NT2/D1 (cell line): ENCODE measurements at regions not wholly inside any gene's neighbourhood (a gene's known extent, or its start where the extent isn't known, plus 50 kb on each side); places are given as distances from the start of the nearest gene placed in this dataset.

Experiments
- DNase-seq: peaks from one replicate; pipeline ENCODE4 v3.0.0-alpha.2; 2011; ENCODE audit warnings: low read depth, low spot score
- H3K27me3 ChIP-seq: 2 replicates; pipeline ENCODE4 v1.6.0; 2011; ENCODE audit warnings: mild to moderate bottlenecking; ENCODE audit not compliant: insufficient read length, insufficient read depth
- H3K36me3 ChIP-seq: 2 replicates; pipeline ENCODE4 v1.6.1; 2011; ENCODE audit warnings: mild to moderate bottlenecking, low read length, mixed read lengths; ENCODE audit not compliant: insufficient read depth, insufficient read length
- H3K4me1 ChIP-seq: 2 replicates; pipeline ENCODE4 v1.5.1; 2011; ENCODE audit not compliant: insufficient read depth, insufficient read length
- H3K4me3 ChIP-seq: 2 replicates; pipeline ENCODE4 v1.5.1; 2011; ENCODE audit warnings: low read depth; ENCODE audit not compliant: insufficient read length
- H3K9ac ChIP-seq: 2 replicates; pipeline ENCODE4 v1.6.0; 2011; ENCODE audit warnings: low read depth; ENCODE audit not compliant: insufficient read length
- H3K9me3 ChIP-seq: 2 replicates; pipeline ENCODE4 v1.5.1; 2011; ENCODE audit warnings: mild to moderate bottlenecking, low read length; ENCODE audit not compliant: insufficient read depth
- SUZ12 ChIP-seq: IDR thresholded peaks from 2 replicates; pipeline ENCODE4 v1.6.1; 2011; ENCODE audit not compliant: insufficient read length, insufficient read depth; ENCODE audit errors: extremely low read depth
- YY1 ChIP-seq: IDR thresholded peaks from 2 replicates; pipeline ENCODE4 v1.6.1; 2011; ENCODE audit not compliant: insufficient read length, insufficient read depth
- ZNF274 ChIP-seq: IDR thresholded peaks from 2 replicates; pipeline ENCODE4 v1.6.1; 2011; ENCODE audit warnings: mild to moderate bottlenecking, low read depth, low read length

DNA sequence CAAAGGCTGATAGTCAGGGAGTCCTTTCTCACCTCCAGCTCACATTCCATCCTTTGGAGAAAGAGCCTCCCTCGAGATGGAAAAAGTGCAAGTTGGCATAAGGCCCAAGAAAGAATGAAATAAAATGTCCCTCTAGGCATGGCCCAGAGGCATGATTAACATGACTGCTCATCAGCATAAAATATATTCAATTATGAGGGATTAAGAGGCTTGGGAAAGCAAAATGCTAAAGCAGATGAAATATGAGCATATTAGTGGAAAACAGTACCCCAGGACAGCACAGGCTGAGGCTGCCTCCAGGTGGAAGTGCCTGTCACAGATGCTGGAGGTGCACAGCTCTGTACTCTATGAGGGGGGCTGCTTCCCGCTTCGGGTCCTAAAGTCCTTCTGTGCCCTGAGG is 347.8 kb upstream of the PLET1 start:
- DNase-seq = no peak
- no peaks in the 10 kb centered on the region for H3K4me1 ChIP-seq
- no peaks in the 10 kb centered on the region for H3K9me3 ChIP-seq
- no peak for TF ChIP-seq YY1
- TF ChIP-seq ZNF274 = no peak
- no peak for TF ChIP-seq SUZ12
- H3K27me3 ChIP-seq = no peaks in the 10 kb centered on the region
- H3K4me3 ChIP-seq = no peak overlapping the region
- no peaks in the 10 kb centered on the region for H3K36me3 ChIP-seq
- H3K9ac ChIP-seq = no peak overlapping the region

DNA sequence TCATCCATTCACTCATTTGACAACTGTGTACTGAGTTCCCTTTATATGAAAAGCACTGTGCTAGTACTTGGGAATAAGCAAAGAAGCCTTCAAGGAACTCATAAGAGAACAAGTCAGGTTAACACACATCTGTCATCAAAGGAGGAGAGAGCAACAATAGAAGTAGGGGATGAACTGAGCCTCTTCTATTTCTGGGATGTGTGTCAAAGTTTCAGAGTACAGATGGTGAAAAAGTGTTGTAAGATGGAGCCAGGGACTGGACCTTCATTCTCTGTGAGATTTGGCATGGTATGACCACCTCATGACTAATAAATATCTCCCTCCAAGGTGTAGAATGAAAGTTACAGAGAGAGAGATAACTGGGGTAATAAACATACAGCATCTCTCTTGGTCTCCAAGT is 349.8 kb upstream of the PLET1 start:
- Histone ChIP-seq H3K9ac (no peak overlapping the region), H3K4me3 (no peak overlapping the region), H3K9me3 (no peaks in the 10 kb centered on the region), H3K4me1 (no peaks in the 10 kb centered on the region), H3K27me3 (no peaks in the 10 kb centered on the region), H3K36me3 (no peaks in the 10 kb centered on the region)
- no peak for DNase-seq
- TF ChIP-seq YY1 = no peak
- no peak for TF ChIP-seq ZNF274
- TF ChIP-seq SUZ12 = no peak

DNA sequence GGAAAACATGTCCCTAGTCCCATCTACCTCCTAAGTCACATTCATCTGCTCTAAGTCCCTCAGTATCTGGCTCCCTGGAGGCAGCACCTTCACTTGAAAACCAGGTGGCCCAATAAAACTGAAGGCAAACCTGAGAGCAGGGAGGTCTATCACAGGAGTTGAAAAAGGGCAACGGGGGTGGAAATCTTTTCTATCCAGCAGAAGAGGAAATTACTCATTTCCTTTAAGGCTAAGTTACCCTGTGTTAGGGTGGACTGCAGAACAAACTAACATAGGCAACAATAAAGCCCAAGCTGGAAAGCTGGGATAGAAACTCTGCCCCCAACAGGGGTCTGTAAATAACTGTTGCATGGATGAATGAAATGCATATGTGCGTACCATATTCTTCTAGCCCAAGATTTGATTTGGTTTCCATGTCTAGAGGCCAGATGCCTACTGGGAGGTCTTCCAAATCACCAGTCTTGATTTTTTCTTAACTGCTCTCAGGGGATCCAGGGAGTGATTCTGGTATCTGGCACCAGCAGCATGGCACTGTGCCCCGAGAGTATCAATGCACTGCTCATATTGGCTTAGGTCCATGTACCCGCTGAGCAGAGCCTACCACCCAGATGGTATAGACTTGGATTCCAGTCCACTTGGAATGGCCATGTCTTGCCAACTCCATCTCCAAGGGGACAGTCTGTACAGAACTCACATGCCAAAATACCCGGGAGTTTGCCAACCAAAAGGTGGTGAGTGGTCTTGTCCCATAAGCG is 350.0 kb upstream of the NCAM1 start:
- Histone ChIP-seq H3K9ac (no peak overlapping the region), H3K4me3 (no peak overlapping the region), H3K27me3 (no peaks in the 10 kb centered on the region), H3K9me3 (no peaks in the 10 kb centered on the region), H3K4me1 (no peaks in the 10 kb centered on the region), H3K36me3 (no peaks in the 10 kb centered on the region)
- TF ChIP-seq ZNF274 = no peak
- TF ChIP-seq SUZ12 = no peak
- no peak for TF ChIP-seq YY1
- DNase-seq = no peak

DNA sequence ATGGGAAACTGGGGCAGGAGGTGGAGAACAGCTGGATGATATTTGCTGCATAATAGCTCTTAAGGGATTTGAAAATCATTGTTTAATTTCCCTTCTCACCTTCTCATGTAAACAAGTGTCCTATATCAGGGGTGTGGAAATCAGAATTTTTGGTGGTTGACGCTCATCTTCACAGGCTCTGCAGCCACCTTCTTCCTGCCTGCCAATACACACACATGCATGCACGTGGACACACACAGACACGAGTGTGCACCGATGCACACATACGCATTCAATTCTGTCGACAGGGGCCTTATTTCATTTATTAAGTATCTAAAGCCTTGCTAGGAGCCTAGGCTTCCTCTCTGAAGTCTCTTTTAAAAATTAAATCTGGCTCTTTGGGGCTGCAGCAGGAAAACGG is 349.4 kb upstream of the NCAM1 start:
- Histone ChIP-seq H3K4me3 (no peak overlapping the region), H3K27me3 (no peaks in the 10 kb centered on the region), H3K9ac (no peak overlapping the region), H3K9me3 (no peaks in the 10 kb centered on the region), H3K36me3 (no peaks in the 10 kb centered on the region), H3K4me1 (no peaks in the 10 kb centered on the region)
- no peak for TF ChIP-seq SUZ12
- TF ChIP-seq ZNF274 = no peak
- no peak for TF ChIP-seq YY1
- DNase-seq = no peak

DNA sequence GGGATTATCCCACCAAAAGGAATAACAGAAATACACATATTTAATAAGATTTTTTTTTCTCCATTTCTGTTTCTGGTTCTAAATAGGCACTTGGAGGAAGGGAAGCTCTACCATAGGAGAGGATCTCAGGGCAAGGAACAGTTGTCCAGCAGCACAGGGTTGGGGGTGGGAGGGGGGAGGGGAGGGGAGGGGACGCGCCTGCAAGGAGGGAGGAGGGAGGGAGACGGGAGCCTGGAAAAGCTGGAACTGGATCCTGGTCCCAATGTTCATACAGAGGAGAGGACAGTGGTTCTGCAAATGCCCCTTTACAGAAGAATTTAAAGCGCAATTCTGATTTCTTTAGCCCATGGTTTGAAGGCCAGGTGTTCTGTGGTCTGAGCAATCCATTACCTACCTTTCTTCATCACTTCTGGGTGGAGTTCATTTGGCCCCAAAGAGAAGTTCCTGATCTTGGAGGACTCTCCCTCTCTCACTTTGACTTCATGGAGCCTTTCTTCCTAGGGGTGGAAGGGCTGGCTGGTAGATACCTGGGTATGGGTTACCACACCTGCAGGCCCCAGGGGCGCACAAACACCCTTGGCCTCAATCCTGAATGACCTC is 348.9 kb upstream of the NCAM1 start:
- Histone ChIP-seq H3K9me3 (no peaks in the 10 kb centered on the region), H3K4me3 (no peak overlapping the region), H3K36me3 (no peaks in the 10 kb centered on the region), H3K27me3 (no peaks in the 10 kb centered on the region), H3K9ac (no peak overlapping the region), H3K4me1 (no peaks in the 10 kb centered on the region)
- DNase-seq = no peak
- TF ChIP-seq ZNF274 (no peak), YY1 (no peak), SUZ12 (no peak)

DNA sequence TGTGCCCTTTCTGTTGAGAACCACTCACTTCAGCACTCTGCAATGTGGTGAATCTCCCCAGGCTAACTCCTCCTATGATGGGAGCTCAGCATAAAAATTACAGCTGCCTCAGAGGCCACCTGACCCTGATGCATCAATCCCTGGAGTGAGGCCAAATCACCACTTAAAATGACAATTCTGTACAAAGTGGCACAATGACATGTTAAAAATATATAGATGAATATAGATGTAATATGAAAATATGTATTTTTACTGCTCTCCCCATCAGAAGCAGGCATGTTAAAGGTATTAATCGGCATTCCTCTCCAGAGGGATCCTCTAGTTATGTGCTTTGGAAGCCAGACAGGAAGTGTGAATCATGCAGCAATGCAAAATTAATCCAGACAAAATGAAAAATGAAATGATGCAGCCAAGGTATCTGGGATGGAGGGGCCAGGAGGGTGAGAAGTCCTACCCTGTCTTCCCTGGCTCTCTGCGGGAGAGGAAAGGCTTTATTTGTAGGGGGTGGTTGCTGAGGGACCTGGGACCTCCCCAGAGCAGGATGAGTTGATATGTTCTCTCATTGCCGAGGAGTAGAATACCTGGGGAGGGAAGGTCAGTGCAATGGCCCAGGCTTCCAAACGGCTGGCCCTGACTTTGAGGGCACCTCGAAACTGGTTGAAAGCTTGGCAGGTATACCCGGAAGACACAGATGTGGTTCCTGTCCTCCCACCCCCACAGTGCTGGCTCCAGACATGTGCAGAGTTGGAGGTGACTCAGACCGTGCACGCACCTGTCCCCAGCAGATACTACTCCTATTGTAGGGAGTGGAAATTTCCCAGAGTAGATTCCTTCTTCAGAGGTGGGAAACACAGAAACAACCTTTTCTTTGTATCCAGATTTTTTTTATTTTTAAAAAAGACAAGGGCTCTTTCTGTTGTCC is 347.9 kb upstream of the NCAM1 start:
- Histone ChIP-seq H3K27me3 (no peaks in the 10 kb centered on the region), H3K4me1 (no peaks in the 10 kb centered on the region), H3K9me3 (no peaks in the 10 kb centered on the region), H3K9ac (no peak overlapping the region), H3K36me3 (no peaks in the 10 kb centered on the region), H3K4me3 (no peak overlapping the region)
- DNase-seq = no peak
- TF ChIP-seq ZNF274 = no peak
- TF ChIP-seq YY1 = no peak
- TF ChIP-seq SUZ12 = no peak

DNA sequence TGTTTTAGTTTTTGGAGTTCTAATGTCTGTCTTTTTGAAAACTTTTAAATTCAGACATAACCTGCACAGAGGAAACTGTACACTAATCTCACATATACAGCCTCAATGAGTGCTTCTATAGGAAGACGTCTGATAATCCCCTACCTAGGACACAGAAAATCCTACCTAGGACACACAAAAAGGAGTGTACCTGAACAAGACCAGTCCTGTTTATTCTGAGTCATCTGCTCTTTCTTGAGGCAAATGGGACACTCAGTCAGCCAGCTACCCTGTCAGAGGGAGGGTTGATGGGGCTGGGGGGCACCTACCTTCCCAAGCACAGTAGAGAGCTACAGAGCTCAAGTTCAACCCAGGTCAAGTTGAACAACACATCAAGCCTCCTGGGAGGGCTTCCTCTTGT is 346.6 kb upstream of the NCAM1 start:
- no peak overlapping the region for H3K4me3 ChIP-seq
- H3K4me1 ChIP-seq = no peaks in the 10 kb centered on the region
- DNase-seq = no peak
- H3K9ac ChIP-seq = no peak overlapping the region
- no peaks in the 10 kb centered on the region for H3K9me3 ChIP-seq
- no peak for TF ChIP-seq SUZ12
- no peak for TF ChIP-seq ZNF274
- no peak for TF ChIP-seq YY1
- no peaks in the 10 kb centered on the region for H3K27me3 ChIP-seq
- H3K36me3 ChIP-seq = no peaks in the 10 kb centered on the region
